ENCODE measurements at regions not wholly inside any gene's neighbourhood (a gene's known extent, or its start where the extent isn't known, plus 50 kb on each side); places are given as distances from the start of the nearest gene placed in this dataset.

DNA sequence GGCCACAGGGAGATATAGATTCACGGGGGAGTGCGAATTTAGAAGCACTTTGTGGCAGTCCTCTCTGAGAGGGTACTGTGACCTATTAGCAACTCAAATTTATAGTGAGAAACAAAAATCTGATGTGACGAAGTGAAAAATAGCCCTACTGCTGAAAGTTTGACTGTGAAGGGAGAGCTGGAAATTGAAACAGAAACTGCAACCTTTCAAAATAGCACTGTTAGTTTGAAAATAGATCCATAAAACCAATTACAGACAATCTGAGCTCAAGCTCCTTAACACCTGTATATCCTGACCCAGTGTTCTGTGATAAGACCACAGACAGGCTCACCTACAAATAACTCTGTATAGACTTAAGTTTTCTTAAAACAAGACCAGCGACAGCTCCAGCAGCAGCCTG, 420.1 kb downstream of the IRX1 start:
- TF ChIP-seq CTCF (IDR thresholded peaks at IDR 0.05; ENCODE audit: low read depth, low read length, missing control alignments), result no peak
- no peak for DNase-seq
- in situ Hi-C loops (cut with HindIII; ENCODE audit: low pct_ligation_motif_present, low sequenced_read_pairs), result no loop called here
- Histone ChIP-seq H3K27me3 (replicated peaks) (no peaks in the 10 kb centered on the region), H3K27ac (no peak overlapping the region), H3K4me3 (ENCODE audit: low read depth, low read length) (no peak overlapping the region), H3K36me3 (replicated peaks) (no peaks in the 10 kb centered on the region)

DNA sequence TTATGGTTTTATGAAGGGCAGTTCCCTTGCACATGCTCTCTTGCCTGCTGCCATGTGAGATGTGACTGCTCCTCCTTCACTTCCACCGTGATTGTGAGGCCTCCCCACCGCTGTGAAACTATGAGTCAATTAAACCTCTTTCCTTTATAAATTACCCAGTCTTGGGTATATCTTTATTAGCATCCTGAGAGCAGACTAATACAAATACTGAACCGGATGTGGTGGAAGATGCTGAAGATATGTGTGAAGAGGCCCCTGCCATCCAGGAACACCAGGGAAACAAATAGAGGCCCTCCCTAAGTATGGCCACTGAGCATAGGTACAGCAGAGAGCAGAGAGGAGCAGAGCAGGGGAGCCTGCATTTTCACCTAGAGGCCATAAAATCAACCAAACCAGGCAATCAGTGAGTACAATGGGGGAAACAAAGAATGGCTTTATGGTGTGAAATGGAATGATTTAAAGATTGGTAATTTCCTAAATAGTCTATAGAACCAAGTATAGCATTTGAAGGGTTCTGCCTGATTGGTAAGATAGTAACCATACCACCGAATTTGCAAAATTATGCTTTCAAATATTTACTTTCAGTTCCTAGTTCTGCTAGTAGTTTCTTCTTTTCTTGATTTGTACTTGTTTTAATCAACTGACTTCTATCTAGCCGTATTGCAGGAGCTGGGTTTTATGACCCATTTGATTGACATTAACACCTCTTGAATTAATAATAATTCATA, 421.6 kb downstream of the IRX1 start:
- H3K27ac ChIP-seq, result no peak overlapping the region
- H3K27me3 ChIP-seq (replicated peaks), result no peaks in the 10 kb centered on the region
- H3K36me3 ChIP-seq (replicated peaks), result no peaks in the 10 kb centered on the region
- no peak for DNase-seq
- in situ Hi-C loops (cut with HindIII; ENCODE audit: low pct_ligation_motif_present, low sequenced_read_pairs), result no loop called here
- no peak overlapping the region for H3K4me3 ChIP-seq (ENCODE audit: low read depth, low read length)
- no peak for TF ChIP-seq CTCF (IDR thresholded peaks at IDR 0.05; ENCODE audit: low read depth, low read length, missing control alignments)

DNA sequence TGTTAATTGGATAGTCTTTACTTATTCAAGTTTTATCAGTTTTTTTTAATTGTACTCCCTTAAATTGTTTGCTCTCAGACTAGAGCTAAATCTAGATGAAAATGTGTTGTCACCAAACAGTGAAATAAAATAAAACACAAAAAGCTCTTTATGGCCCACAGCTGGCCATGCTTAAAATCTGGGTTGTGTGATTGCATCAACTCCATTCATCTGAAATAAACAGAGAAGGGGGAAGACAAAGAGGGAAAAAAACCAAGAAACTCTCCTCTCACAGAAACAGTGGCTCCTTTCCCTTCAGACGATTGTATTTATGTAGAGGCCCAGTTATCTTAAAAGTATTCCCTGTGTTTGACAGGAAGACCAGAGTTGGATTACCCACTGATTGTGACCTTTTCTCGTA, 422.4 kb downstream of the IRX1 start:
- DNase-seq, result no peak
- TF ChIP-seq CTCF (IDR thresholded peaks at IDR 0.05; ENCODE audit: low read depth, low read length, missing control alignments), result no peak
- Histone ChIP-seq H3K27ac (no peak overlapping the region), H3K27me3 (replicated peaks) (no peaks in the 10 kb centered on the region), H3K36me3 (replicated peaks) (no peaks in the 10 kb centered on the region), H3K4me3 (ENCODE audit: low read depth, low read length) (no peak overlapping the region)
- in situ Hi-C loops (cut with HindIII; ENCODE audit: low pct_ligation_motif_present, low sequenced_read_pairs), result no loop called here

GRCh38 chr5:4019009-4019769, 423.6 kb downstream of the IRX1 start:
- no peaks in the 10 kb centered on the region for H3K27me3 ChIP-seq (replicated peaks)
- no peaks in the 10 kb centered on the region for H3K36me3 ChIP-seq (replicated peaks)
- no peak overlapping the region for H3K27ac ChIP-seq
- no peak overlapping the region for H3K4me3 ChIP-seq (ENCODE audit: low read depth, low read length)
- no peak for DNase-seq
- TF ChIP-seq CTCF (IDR thresholded peaks at IDR 0.05; ENCODE audit: low read depth, low read length, missing control alignments), result no peak
- in situ Hi-C loops (cut with HindIII; ENCODE audit: low pct_ligation_motif_present, low sequenced_read_pairs), result no loop called here

DNA sequence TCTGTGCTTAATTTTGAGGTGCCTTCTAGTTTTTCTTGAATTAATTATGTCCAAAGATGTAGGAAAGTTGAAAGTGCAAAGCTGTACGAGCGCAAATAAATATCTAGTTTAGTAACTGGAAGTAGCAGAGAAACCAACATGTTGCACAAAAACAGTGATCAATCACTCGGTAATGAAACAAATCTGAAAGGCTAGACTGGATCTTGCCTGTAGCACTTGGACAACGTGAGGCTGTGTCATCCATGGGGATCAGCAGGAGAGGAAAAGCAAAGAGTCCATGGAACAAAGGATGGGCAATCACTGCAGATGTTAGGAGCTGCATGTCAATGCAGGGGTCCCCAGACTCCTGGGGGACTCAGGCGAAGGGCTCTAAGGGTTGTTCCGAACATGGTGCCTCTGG, 424.2 kb downstream of the IRX1 start:
- in situ Hi-C loops (cut with HindIII; ENCODE audit: low pct_ligation_motif_present, low sequenced_read_pairs), result no loop called here
- Histone ChIP-seq H3K27ac (no peak overlapping the region), H3K36me3 (replicated peaks) (no peaks in the 10 kb centered on the region), H3K27me3 (replicated peaks) (no peaks in the 10 kb centered on the region), H3K4me3 (ENCODE audit: low read depth, low read length) (no peak overlapping the region)
- no peak for TF ChIP-seq CTCF (IDR thresholded peaks at IDR 0.05; ENCODE audit: low read depth, low read length, missing control alignments)
- DNase-seq, result no peak
